ENCODE measurements at regions not wholly inside any gene's neighbourhood (a gene's known extent, or its start where the extent isn't known, plus 50 kb on each side); places are given as distances from the start of the nearest gene placed in this dataset.

DNA sequence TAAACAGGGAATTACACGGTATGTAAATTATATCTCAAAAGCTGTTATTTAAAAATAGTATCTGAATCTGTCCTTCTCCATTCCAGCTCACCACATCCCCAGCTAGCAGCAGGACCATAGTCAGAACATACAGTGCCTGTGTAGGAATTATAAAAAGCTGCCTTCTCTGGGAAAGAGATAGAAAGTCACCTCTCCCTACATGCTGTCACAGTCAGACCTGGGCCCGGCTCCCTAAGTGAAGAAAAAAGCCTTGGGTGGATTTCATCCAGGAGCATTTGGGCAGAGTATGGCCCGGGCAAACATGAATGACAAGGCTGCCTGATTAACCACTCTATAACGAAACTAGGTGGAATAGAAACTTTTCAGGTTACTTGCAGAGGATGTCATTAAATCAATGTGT, 144.1 kb downstream of the CNTN3 start:
- Histone ChIP-seq H3K9ac (ENCODE audit: insufficient read depth in 1 of 2, low read length in 2 of 2) (no peak overlapping the region), H3K4me1 (ENCODE audit: control insufficient read depth in 5 of 5, insufficient read depth in 5 of 5, low read length in 5 of 5) (peaks cover 0 to 5% (median 0%) of the 10 kb centered on the region in 5 donors), H3K27ac (ENCODE audit: low read depth in 1 of 2, low read length in 1 of 2) (no peak overlapping the region), H3K27me3 (ENCODE audit: control insufficient read depth in 3 of 3, insufficient read depth in 3 of 3, low read length in 2 of 3) (no peaks in the 10 kb centered on the region), H3K9me3 (ENCODE audit: control insufficient read depth in 4 of 4, insufficient read depth in 3 of 4, low read length in 3 of 4) (peaks cover 0 to 2% (median 0%) of the 10 kb centered on the region in 4 donors), H3K4me3 (no peak overlapping the region), H3K36me3 (ENCODE audit: control insufficient read depth in 4 of 4, insufficient read depth in 4 of 4, low read length in 4 of 4) (no peaks in the 10 kb centered on the region)
- TF ChIP-seq, protein P1, sequence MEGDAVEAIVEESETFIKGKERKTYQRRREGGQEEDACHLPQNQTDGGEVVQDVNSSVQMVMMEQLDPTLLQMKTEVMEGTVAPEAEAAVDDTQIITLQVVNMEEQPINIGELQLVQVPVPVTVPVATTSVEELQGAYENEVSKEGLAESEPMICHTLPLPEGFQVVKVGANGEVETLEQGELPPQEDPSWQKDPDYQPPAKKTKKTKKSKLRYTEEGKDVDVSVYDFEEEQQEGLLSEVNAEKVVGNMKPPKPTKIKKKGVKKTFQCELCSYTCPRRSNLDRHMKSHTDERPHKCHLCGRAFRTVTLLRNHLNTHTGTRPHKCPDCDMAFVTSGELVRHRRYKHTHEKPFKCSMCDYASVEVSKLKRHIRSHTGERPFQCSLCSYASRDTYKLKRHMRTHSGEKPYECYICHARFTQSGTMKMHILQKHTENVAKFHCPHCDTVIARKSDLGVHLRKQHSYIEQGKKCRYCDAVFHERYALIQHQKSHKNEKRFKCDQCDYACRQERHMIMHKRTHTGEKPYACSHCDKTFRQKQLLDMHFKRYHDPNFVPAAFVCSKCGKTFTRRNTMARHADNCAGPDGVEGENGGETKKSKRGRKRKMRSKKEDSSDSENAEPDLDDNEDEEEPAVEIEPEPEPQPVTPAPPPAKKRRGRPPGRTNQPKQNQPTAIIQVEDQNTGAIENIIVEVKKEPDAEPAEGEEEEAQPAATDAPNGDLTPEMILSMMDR (IDR thresholded peaks at IDR 0.05; ENCODE audit: control extremely low read depth, extremely low read depth) = no peak
- DNase-seq (no peak), ATAC-seq (ENCODE audit: insufficient read depth, low FRiP score) (no peak)
- 76 to 78% methylated on average over 4 of the region's 4 CpGs for WGBS, 2 donors

DNA sequence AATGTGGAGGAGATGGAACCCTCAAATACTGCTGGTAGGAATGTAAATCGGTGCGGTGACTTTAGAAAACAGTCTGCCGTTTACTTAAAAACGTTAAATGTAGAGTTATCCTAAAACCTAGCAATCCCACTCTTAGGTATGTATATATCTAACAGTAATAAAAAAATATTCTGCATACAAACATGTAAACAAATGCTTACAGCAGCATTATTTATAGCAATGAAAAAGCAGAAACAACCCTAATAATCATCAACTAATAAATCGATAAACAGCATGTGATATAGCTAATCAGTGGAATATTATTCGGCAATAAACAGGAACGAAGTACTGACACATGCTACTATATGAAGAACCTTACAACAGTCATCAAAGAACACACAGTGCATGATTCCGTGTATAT, 144.7 kb downstream of the CNTN3 start:
- Histone ChIP-seq H3K4me1 (ENCODE audit: control insufficient read depth in 5 of 5, insufficient read depth in 5 of 5, low read length in 5 of 5) (peaks cover 0 to 5% (median 0%) of the 10 kb centered on the region in 5 donors), H3K27ac (ENCODE audit: low read depth in 1 of 2, low read length in 1 of 2) (no peak overlapping the region), H3K9me3 (ENCODE audit: control insufficient read depth in 4 of 4, insufficient read depth in 3 of 4, low read length in 3 of 4) (peaks cover 0 to 2% (median 0%) of the 10 kb centered on the region in 4 donors), H3K27me3 (ENCODE audit: control insufficient read depth in 3 of 3, insufficient read depth in 3 of 3, low read length in 2 of 3) (no peaks in the 10 kb centered on the region), H3K9ac (ENCODE audit: insufficient read depth in 1 of 2, low read length in 2 of 2) (no peak overlapping the region), H3K36me3 (ENCODE audit: control insufficient read depth in 4 of 4, insufficient read depth in 4 of 4, low read length in 4 of 4) (no peaks in the 10 kb centered on the region), H3K4me3 (no peak overlapping the region)
- TF ChIP-seq, protein P1 (IDR thresholded peaks at IDR 0.05; ENCODE audit: control extremely low read depth, extremely low read depth) = no peak
- WGBS, 2 donors = 92 to 94% methylated on average over 8 of the region's 8 CpGs
- ATAC-seq (ENCODE audit: insufficient read depth, low FRiP score) = no peak
- no peak for DNase-seq

GRCh38 chr3:74469151-74469550, 145.3 kb downstream of the CNTN3 start:
- Histone ChIP-seq H3K27ac (ENCODE audit: low read depth in 1 of 2, low read length in 1 of 2) (no peak overlapping the region), H3K36me3 (ENCODE audit: control insufficient read depth in 4 of 4, insufficient read depth in 4 of 4, low read length in 4 of 4) (no peaks in the 10 kb centered on the region), H3K9ac (ENCODE audit: insufficient read depth in 1 of 2, low read length in 2 of 2) (no peak overlapping the region), H3K4me3 (no peak overlapping the region), H3K9me3 (ENCODE audit: control insufficient read depth in 4 of 4, insufficient read depth in 3 of 4, low read length in 3 of 4) (no peaks in the 10 kb centered on the region), H3K27me3 (ENCODE audit: control insufficient read depth in 3 of 3, insufficient read depth in 3 of 3, low read length in 2 of 3) (no peaks in the 10 kb centered on the region), H3K4me1 (ENCODE audit: control insufficient read depth in 5 of 5, insufficient read depth in 5 of 5, low read length in 5 of 5) (peaks cover 0 to 5% (median 0%) of the 10 kb centered on the region in 5 donors)
- DNase-seq (no peak), ATAC-seq (ENCODE audit: insufficient read depth, low FRiP score) (no peak)
- WGBS, 2 donors = 91 to 94% methylated on average over 3 of the region's 3 CpGs
- TF ChIP-seq, protein P1 (IDR thresholded peaks at IDR 0.05; ENCODE audit: control extremely low read depth, extremely low read depth) = no peak

Measured in lung (tissue), 11 donors.